GM21723 (cell line): ENCODE measurements at regions not wholly inside any gene's neighbourhood (a gene's known extent, or its start where the extent isn't known, plus 50 kb on each side); places are given as distances from the start of the nearest gene placed in this dataset.
"Not testable (repeated sequence)": the region's sequence is repeated elsewhere in the genome, so short reads cannot be mapped to it uniquely, and the experiment has no call there.

Experiments used
- ATAC-seq: cut with Tn5 transposase; IDR thresholded peaks from one replicate; pipeline ENCODE4 v1.9.1; 2021; ENCODE audit warnings: mild to moderate bottlenecking, moderate library complexity; ENCODE audit not compliant: unreplicated experiment

DNA sequence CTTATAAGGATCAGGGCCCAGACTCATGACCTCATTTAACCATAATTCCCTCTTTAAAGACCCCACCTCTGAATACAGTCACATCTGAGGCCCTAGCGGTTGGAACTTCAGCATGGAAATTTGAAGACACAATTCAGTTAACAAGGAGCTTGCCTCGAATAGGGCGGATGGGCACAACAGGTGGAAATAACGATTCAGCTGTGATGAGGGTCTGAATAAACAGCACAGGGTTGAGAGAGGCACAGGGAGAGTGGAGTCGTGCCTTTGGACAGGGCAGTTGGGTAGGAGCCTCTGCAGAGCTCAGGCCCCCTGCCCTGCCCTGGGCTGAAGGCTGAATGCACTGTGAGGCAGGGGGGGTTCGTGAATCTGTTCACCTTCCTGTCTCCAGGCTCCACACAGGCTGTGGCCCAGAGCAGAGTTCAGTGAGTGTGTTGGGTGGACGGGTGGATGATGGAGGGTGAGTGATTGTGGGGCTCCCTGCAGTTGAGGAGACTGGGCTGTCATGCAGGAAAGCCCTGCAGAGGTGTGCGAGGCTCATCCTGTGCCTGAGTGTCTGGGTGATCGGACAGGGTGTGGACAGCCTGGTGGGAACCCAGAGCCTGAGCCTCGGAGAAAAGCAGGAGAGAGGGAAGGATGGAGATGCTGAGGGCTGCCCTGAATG, 243.1 kb downstream of the FOXD2 start:
- ATAC-seq, result no peak

DNA sequence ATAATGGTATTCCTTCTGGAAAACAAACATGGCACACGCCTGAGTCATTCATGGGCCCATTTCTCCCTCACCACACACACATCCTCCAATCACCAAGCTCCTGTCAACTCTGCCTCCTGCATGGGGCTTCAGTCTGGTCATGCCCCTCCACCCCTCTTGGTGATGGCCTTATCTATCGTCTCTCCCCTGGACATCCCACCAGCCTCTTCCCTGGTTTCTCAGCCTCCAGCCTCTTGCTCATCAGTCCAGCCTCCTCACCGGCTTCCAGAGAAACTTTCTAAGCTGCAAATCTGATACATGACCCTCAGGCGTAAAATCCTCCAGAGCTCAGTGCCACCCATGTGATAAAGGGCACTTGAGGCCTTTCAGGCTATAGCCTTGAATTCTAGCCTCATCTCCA, 243.9 kb downstream of the FOXD2 start:
- ATAC-seq, result no peak

DNA sequence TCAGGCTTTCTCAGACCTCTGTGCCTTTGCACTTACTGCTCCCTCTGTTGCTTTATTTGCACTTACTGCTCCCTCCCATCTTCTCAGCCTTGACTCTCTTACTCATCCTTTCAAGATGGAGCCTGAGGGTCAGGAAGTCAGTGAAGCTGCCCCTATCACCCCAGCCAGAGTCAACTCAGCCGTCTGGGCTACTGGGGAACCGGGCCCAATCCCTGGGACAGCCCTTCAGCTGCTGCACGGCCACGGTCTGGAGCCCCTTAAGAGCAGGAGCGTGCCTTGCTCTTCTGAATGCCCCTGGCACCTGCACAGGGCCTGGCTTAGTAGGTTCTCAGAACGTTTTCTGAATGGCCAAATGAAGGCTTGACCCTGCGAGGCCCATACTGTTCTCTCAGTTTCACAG, 244.4 kb downstream of the FOXD2 start:
- no peak for ATAC-seq

DNA sequence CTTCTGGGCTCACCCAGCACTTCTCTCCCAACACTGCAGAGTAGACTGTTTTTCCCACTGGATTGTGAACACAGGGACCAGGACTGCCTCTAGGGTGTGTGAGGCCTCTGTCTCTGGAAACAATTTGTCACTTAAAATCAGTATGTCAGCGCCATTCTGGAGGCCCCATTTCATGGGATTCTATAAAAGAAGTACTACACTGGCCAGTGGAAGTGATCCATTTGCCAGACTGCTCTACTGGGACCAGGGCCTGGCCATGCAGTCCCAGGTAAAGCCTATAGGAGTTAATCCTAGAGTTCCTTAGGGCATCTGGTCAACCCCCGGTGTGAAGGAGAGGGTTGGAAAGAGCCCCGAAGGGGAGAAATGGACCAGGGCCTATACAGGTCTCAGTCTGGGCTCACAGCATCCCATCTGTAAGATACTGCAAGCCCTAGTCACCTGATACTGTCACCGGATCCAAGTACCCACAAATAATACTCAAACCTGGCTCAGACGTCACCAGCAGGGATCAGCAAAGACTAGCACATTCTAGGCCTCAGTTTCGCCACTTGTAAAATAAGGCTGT, 245.0 kb downstream of the FOXD2 start:
- no peak for ATAC-seq

DNA sequence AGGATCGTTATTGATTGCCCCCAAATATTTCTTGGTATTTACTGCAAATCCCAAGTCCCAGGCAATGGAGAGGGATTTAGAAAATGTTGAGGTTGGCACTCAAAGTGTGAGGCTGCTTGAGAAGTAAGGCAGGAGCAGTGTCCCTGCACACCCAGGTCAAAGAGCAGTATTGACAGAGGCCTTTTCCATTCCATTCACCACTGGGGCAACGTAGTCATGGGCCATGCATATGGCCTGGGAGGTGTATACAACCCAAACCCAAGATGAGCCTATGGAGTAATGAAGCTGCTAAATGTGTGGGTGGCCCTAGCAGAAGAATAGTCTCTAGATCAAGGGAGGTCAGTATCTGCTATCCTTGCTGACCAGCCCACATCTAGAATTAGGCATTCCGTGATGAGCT, 245.6 kb downstream of the FOXD2 start:
- no peak for ATAC-seq

DNA sequence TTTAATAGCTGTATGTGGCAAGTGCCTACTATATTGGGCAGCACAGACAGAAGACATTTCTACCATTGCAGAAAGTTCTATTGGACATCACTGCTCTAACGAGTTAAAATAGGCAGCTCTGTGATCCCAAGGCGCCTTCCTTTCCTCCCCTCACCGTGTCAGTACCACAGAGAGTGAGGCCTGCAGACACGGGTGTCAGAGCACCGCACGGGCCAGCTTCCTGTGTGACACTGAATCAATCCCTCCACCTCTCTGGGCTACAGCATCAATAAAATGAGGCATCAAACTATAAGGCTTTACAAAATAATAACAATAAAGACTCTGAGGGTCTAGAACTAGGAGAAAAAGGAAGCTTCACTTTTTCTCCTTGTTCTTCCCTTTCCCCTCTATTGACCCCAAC, 246.7 kb downstream of the FOXD2 start:
- no peak for ATAC-seq

DNA sequence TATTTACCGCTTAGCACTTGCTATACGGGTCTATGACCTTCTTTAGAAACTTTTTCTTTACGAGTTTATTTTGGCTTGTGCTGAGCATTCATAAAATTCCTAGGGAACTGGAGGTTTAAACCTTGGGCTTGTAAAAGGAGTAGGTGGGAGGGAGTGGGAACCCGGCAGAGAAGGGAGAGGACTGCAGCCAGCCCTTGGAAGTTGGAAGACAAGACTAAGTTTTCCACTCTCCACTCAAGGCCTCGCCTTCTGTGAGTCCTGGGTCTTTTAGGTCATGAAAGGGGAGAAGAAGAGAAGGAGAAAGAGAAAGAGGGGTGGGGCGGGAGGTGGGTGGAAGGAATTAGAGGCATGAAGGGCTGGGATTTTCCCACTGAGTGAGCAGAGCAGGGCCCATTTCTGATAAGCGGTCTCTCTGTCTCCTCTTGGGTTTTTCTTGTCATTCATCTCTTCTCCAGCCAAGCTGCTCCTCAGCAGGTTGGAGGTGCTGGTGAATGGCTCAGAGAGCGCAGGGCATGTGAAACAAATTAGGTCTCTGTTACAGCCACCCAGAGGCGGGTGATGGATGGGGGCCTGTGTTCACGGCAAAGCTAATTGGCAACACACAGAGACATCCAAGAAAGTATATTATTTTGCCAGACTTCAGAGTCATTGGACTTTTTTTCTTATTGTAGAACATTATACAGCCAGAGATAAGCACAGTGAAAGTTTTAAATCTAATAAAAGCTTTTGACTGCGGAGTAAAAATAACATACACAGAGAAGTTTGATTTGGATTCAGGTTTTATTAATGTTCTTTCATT, 247.3 kb downstream of the FOXD2 start:
- no peak for ATAC-seq

DNA sequence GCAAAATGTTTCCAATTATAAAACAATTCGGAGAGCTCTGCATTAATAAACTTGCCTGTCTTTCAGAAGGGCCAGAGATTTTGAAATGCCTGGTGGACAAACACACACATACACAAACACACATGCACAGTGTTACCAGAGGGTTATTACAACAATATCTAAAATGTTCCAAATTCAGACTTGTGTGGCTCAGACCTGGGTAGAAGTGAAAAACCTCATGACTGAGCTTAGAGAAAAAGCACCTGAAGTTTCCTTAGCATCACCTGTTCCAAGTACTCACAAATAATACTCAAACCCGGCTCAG, 247.9 kb downstream of the FOXD2 start:
- no peak for ATAC-seq

DNA sequence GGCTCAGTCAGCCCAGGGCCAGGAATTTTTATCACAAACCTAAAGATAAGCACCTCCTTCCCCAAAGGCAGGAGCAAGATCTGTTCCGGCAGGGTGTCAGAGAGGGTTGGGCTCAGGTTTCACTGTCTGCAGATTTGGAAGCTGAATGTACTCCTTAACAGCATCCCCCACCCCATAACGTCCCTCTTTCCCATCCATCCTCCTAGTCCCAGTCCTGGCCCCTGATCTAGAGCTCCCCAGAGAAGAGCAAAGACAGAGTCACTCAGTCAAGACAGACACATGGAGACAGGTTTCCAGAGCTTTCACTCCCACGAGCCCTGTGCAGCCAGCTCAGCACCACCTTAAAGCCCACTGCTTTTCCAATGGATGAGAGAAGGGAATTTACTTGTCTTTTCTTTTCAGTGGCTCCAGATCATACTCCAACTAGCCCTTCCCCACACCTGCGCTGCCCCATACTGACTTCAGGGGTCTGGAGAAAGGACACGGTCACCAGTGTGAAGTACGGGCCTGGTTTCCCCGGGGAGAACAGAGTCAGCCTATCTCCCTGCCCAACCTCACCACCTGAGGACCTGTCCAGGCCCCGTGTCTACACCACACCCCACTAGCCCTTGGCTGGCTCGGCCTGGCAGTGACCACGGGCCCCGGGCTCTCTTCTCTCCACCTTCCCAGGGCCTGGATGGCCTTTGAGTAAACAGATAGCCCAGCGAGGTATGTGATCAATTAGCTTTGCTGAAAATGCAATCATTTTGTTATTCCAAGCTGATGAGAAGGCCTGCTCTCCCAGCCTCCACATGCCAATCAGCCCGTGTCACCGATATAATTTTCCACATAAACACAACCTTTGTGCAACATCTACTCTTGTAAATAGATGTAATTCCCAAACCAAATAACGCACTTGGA, 249.1 kb downstream of the FOXD2 start:
- no peak for ATAC-seq

DNA sequence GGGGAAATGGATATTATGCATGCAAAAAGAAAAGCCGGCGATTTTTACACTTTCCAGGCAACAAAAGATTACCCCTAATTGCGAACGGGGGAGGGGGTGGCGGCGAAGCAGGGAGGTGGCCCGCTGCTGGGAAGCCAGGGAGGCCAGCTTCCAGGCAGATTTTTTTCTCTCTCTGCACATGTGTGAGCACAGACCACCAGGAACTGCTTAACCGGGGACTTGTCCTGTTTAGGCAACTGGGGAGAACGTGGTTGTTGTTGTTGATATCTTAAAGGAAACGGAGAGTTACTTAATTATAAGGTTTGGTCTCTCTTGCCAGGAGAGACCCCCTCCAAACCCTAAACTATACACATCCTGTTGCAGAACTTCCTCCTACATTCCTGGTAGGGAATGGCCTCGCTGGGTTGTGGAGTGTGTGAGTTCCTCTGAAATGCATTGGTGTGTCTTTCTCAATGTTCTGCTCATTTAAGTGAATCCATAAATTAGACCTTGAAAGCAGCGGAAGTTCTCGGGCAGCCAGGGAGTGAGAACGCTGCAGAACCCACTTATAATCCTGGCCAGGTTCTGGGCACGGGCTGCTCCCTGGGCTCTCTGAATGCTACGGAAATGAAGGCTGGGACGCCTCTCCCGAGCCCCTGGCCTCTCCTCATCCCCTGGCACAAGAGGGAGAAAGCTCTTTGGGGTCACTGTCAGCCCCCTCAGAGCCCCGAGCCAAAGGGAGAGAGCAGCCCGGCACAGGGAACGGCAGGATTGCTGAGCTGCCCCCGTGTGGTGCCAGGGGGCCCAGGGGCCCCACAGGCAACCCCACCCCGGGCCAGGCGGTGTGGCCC, 250.0 kb downstream of the FOXD2 start:
- no peak for ATAC-seq

DNA sequence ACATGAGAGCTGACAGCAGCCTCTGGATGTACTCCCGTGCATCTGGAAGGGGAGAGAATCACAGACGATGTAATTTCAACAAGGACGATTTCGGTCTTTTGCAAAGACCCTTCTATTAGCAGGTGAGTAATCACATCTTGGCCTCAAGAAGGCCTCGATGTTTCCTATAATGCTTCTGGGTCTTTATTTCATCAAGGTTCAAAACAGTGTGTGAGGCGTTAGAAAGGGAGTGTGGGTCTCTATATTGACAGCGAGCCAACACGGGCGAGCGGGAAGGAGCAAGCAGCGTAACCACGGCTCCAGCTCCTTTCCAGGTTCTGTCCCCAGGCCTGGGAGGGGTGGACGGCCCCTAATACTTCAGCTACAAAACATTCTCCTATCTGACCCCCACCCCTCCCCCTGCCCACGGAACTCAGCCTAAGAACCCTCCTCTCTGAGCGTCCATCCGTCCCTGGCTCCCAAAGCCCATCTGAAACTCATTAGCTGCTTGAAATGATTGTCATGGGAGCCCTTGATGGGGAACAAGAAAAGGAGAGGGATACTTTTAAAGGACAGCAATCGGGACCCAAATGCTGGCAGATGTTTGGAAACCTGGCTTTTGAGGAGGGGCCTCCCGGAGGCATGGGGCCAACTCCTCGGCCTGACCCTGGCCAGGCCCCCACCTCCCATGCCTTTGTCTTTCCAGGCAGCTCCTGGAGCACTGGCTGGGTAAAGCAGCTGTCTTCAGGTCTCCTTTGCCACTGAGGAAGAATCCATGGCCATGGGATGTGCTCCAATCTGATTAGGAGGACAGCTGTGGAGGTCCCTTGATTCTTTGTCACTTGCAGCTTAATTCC, 250.8 kb downstream of the FOXD2 start:
- no peak for ATAC-seq

DNA sequence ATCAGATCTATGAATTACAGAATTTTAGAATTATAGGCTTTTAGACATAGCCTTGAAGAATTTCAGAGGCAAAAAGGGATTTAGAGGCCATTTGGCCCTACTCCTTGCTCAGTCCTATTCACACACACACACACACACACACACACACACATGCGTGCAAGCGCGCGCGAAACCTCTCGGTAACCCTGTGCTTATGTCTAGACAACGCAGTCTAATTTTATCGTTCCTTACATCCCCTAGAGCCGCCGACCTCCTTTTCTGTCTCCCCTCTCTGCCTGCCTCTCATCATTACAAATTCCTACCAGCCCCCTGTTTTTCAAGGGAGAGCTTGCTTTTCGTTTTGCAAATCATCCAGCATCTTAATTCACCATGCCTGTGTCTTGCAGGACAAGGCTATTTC, 252.1 kb downstream of the FOXD2 start:
- ATAC-seq, result no peak

DNA sequence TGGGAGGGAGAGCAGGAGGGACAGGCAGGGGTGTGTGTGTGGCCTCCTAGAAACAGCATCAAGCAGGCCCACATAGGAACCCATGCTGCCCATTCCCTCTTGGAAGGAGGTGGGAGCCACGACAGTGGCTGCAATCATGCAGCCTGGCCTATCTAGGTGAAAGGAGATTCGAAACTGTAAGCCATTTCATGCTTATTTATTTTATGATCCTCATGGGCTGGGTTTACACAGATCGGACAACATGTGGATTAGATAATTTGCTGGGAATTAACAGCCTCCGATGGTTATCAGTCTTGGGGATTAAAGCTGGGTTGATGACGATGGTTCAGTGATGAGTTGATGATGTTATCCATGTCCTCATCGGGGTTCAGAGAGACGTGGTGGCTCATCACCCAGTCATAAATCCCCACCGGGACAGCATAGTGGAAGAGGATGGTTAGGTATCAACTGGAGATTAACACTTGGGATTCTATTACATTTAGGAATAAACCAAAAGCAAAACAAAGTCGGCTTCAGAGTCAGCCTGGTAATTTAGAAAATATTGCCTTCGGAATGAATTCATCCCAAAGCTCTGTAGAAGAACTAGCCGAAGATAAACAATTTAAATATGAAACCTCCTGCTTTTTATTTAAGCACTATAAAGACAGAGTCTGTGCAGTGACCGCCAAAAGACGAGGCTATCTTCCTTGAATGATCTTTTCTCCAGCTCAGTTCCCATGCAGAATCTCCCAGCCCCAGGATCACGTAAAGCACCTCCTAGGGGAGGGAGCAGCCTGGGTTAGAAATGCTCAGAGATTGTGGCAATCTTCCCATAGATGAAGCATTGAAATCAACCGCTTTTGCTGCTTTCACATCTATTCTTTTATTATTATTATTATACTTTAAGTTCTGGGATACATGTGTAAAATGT, 252.8 kb downstream of the FOXD2 start:
- ATAC-seq, result no peak

DNA sequence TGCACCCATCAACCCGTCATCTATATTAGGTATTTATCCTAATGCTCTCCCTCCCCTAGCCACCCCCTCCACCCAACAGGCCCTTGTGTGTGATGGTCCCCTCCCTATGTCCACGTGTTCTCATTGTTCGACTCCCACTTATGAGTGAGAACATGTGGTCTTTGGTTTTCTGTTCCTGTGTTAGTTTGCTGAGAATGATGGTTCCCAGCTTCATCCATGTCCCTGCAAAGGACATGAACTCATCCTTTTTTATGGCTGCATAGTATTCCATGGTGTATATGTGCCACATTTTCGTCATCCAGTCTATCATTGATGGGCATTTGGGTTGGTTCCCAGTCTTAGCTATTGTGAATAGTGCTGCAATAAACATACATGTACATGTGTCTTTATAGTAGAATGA, 253.4 kb downstream of the FOXD2 start:
- not testable (repeated sequence) for ATAC-seq

DNA sequence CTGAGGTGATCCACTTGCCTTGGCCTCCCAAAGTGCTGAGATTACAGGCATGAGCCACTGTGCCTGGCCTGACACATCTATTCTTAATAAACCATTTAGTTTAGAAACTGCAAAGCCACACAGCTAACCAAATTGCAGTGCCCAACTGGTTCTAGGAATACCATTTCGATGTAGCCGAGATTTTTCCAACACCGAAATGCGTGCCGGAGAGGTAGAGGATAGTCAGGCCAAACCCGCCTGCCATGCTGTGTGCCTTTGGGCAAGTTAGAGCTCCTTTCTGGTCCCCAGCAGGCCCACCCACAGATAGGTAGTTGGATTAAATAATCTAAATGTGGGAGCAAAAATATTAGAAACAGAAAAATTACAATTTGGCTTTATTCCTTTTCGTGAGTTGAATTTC, 254.4 kb downstream of the FOXD2 start:
- no peak for ATAC-seq

DNA sequence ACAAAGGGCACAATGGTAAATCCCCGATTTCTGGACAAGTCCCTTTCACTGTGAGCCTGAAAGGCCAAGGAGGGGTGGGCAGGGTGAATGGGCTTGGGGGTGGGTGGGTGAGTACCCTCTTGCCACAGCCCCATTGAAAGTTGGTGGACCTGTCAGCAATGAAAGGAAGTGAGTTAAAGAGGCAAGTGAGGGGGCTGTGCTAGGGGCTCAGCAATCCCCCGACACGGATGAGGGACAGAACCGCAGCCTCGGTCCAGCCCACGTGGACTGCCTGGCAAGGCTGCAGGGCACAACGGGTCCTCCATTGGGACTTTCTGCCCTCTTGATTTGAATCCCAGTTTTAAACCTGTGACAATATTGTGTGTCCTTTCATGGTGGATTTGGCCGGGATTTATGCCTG, 255.3 kb downstream of the FOXD2 start:
- no peak for ATAC-seq

DNA sequence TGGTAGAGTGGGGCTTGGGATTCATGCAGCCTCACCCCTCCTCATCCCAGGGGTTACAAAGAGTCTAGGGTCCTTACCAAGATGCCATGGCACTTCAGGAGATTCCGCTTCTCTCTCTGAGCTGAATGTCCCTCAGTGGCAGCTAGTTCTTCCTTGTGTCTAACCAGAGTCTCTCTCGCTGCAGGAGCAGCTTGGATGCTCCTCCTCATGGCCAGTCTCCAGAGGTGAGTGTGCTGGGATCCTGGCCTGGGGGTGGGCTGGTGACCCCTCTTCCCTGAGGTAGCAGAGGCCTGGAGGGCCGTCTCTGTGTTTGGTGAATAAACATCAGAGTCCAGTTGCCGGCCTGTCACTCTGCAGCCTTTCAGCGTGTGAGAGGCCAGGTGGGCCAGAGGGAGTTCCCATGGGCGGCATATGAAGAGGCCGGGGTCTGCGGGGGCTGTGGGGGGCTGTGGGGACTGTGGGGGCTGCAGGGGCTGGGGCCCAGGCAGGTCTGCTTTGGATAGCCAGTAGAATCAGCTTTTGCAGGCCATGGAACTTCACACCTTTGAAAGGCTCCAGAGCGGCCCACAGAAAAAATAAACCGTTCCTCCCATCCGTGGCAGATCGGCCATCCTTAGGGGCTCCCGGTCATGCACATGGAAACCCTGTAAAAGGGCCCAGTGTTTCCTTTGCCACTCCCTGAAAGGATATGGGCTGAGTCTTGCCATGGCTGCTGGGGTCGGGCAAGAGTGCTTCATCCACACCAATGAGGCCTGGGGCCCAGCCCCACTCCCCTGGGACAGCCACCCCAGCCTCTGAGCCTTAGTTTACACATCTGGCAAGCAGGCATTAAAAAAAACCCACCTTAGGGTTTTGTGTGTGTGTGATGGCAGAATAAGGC, 256.4 kb downstream of the FOXD2 start:
- ATAC-seq, result no peak

DNA sequence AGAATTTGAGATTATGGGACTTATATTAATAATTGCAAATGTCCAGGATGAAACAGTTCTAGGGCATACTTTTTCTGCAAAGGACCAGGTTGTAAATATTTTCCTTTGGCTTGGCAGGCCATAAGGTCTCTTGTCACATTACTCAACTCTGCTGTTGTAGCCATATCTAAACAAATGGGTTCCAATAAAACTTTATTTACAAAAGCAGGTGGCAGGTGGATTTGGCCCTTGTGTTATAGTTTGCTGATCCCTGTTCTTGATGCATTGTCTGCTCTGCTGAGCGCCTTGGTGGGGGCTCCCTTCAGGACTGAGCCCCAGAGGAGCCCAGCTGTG, 258.5 kb downstream of the FOXD2 start:
- ATAC-seq, result no peak
